Spleen (tissue), 11 donors: ENCODE measurements at regions not wholly inside any gene's neighbourhood (a gene's known extent, or its start where the extent isn't known, plus 50 kb on each side); places are given as distances from the start of the nearest gene placed in this dataset.

Experiments used
- DNase-seq: peaks from one replicate; pipeline ENCODE4 v3.0.0-alpha.2; 2020
- H3K27ac ChIP-seq, 8 donors: fragments of 200-600 bp; sonication (generic) in 7 of 8; 1 replicate in 4 of 8; 2 replicates in 4 of 8; pipeline versions ENCODE4 v1.5.0 to v1.8.0; 2016 to 2021; ENCODE audit warnings: inconsistent platforms in 4 of 8, mild to moderate bottlenecking in 4 of 8, moderate library complexity in 1 of 8
- H3K27me3 ChIP-seq, 7 donors: fragments of 200-600 bp; sonication (generic) in 6 of 7; replicated peaks in 1 of 7; 1 replicate in 4 of 7; 2 replicates in 3 of 7; pipeline versions ENCODE4 v1.5.0 to v1.8.0; 2016 to 2021; ENCODE audit warnings: inconsistent platforms in 3 of 7, mild to moderate bottlenecking in 1 of 7
- H3K36me3 ChIP-seq, 6 donors: fragments of 200-600 bp; sonication (generic) in 5 of 6; 1 replicate in 4 of 6; 2 replicates in 2 of 6; pipeline versions ENCODE4 v1.5.0 to v1.8.0; 2016 to 2021; ENCODE audit warnings: inconsistent platforms in 2 of 6
- H3K4me1 ChIP-seq, 6 donors: fragments of 200-600 bp; sonication (generic) in 5 of 6; 1 replicate in 3 of 6; 2 replicates in 3 of 6; pipeline versions ENCODE4 v1.5.0 to v1.8.0; 2016 to 2021; ENCODE audit warnings: inconsistent platforms in 3 of 6
- H3K4me3 ChIP-seq, 8 donors: fragments of 200-600 bp; sonication (generic) in 7 of 8; 1 replicate in 4 of 8; 2 replicates in 4 of 8; pipeline versions ENCODE4 v1.5.0 to v1.8.0; 2016 to 2021; ENCODE audit warnings: inconsistent platforms in 4 of 8, mild to moderate bottlenecking in 4 of 8, moderate library complexity in 2 of 8
- H3K9me3 ChIP-seq, 8 donors: fragments of 200-600 bp; sonication (generic) in 7 of 8; 1 replicate in 4 of 8; 2 replicates in 4 of 8; pipeline versions ENCODE4 v1.5.0 to v1.8.0; 2016 to 2021; ENCODE audit warnings: inconsistent platforms in 4 of 8
- CTCF ChIP-seq, 11 experiments: fragments of 200-600 bp in 7 of 11; fragments of 450-650 bp in 4 of 11; sonication (generic) in 4 of 11; IDR thresholded peaks in 8 of 11; conservative IDR thresholded peaks in 3 of 11; 1 replicate in 7 of 11; 2 replicates in 4 of 11; pipeline versions ENCODE4 v1.4.0 to v1.8.0; 2016 to 2021; ENCODE audit warnings: antibody characterized with exemption in 11 of 11, inconsistent platforms in 4 of 11, mild to moderate bottlenecking in 1 of 11
- POLR2A ChIP-seq, 3 donors: fragments of 450-650 bp; IDR thresholded peaks; one replicate each; pipeline ENCODE4 v1.5.1; 2017; ENCODE audit warnings: antibody characterized with exemption in 3 of 3, mild to moderate bottlenecking in 1 of 3
- POLR2AphosphoS5 ChIP-seq, 3 donors: sonication (generic); formaldehyde crosslinking; IDR thresholded peaks; one replicate each; pipeline ENCODE4 v1.5.1; 2017; ENCODE audit warnings: antibody characterized with exemption in 3 of 3
- WGBS, 5 donors: extraction: QIAGEN DNeasy Blood & Tissue Kit in 3 of 5; methylation state at CpG; one replicate each; pipeline versions ENCODE4 v1.1.5 to v1.1.7; 2013 to 2018; 5-methylcytosine and 5-hydroxymethylcytosine counted together
- intact Hi-C: fragments of 100-400 bp; cut with DNase I; formaldehyde crosslinking; loops from one replicate; pipeline ENCODE4 v1.15.0; 2023; ENCODE audit warnings: low total_unique reads
- donor health status: healthy with polysubstance abuse.
- donor health status: DM: no; HTN: no; CAD: no; lungs with moderate emphysema.
- donor health status: DM: no; HTN: no; CAD: no.
- donor health status: Bipolar disorder and iron deficiency.
- donor health status: healthy.
- donor health status: DM: no; HTN: no; CAD: no.
- donor health status: DM: yes; HTN: yes; CAD: no.

- intact Hi-C loops: no loop called here
- H3K9me3 ChIP-seq: no peaks in the 10 kb centered on the region
- no peak for DNase-seq
- H3K4me1 ChIP-seq: peaks cover 0 to 6% (median 2%) of the 10 kb centered on the region in 6 donors
- WGBS, 5 donors: 83 to 90% (median 87%) methylated on average over 14 of the region's 14 CpGs
- TF ChIP-seq POLR2A (IDR thresholded peaks at IDR 0.05) (no peak), CTCF (IDR thresholded peaks at IDR 0.05 in 8 of 11, conservative IDR thresholded peaks at IDR 0.05 in 3 of 11) (no peak), POLR2AphosphoS5 (IDR thresholded peaks at IDR 0.05) (no peak)
- H3K36me3 ChIP-seq: no peaks in the 10 kb centered on the region
- no peak overlapping the region for H3K4me3 ChIP-seq
- no peaks in the 10 kb centered on the region for H3K27me3 ChIP-seq
- no peak overlapping the region for H3K27ac ChIP-seq
These were observed 79.6 kb downstream of the RSPH3 start for GRCh38 chr6:158920311-158920905.

- WGBS, 5 donors: 89 to 97% (median 92%) methylated on average over 3 of the region's 3 CpGs
- H3K27ac ChIP-seq: no peak overlapping the region
- H3K4me3 ChIP-seq: no peak overlapping the region
- H3K9me3 ChIP-seq: no peaks in the 10 kb centered on the region
- no peak for TF ChIP-seq POLR2AphosphoS5 (IDR thresholded peaks at IDR 0.05)
- H3K36me3 ChIP-seq: no peaks in the 10 kb centered on the region
- H3K4me1 ChIP-seq: peaks cover 0 to 6% (median 2%) of the 10 kb centered on the region in 6 donors
- DNase-seq: no peak
- intact Hi-C loops: no loop called here
- no peaks in the 10 kb centered on the region for H3K27me3 ChIP-seq
These were observed 80.1 kb downstream of the RSPH3 start for GRCh38 chr6:158919865-158920264.

DNA sequence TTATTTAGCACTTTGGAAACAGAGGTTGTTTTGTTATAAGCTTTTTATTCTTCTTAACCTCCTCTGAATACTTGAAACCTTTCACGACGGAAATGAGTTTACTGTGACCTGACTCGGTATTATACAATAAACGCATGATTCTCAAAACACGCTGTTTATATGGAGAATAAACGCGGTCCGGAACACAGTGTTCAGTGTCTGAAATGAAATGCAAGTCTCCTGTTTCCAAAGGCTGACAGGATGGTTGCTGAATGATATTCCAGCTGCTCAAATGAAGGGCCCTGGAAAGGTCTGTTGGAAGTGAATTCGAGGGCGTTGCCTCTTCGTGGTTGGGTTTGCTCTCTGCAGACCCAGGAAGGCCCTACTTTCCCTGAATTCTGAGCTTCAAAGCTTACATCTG is 83.4 kb downstream of the RSPH3 start:
- H3K27me3 ChIP-seq: no peaks in the 10 kb centered on the region
- no peak overlapping the region for H3K27ac ChIP-seq
- DNase-seq: no peak
- intact Hi-C loops: no loop called here
- WGBS, 5 donors: 89 to 94% (median 93%) methylated on average over 11 of the region's 11 CpGs
- H3K4me3 ChIP-seq: no peak overlapping the region
- H3K36me3 ChIP-seq: no peaks in the 10 kb centered on the region
- no peaks in the 10 kb centered on the region for H3K9me3 ChIP-seq
- TF ChIP-seq POLR2AphosphoS5 (IDR thresholded peaks at IDR 0.05): no peak
- TF ChIP-seq CTCF (IDR thresholded peaks at IDR 0.05 in 8 of 11, conservative IDR thresholded peaks at IDR 0.05 in 3 of 11): no peak
- TF ChIP-seq POLR2A (IDR thresholded peaks at IDR 0.05): no peak
- H3K4me1 ChIP-seq: peaks cover 2 to 19% (median 11%) of the 10 kb centered on the region in 6 donors

- Histone ChIP-seq H3K4me1 (peaks cover 7 to 36% (median 27%) of the 10 kb centered on the region in 6 donors), H3K4me3 (no peak overlapping the region), H3K27me3 (no peaks in the 10 kb centered on the region), H3K9me3 (no peaks in the 10 kb centered on the region), H3K27ac (no peak overlapping the region), H3K36me3 (no peaks in the 10 kb centered on the region)
- TF ChIP-seq POLR2A (IDR thresholded peaks at IDR 0.05) (no peak), POLR2AphosphoS5 (IDR thresholded peaks at IDR 0.05) (no peak), CTCF (IDR thresholded peaks at IDR 0.05 in 8 of 11, conservative IDR thresholded peaks at IDR 0.05 in 3 of 11) (no peak)
- 79 to 92% (median 91%) methylated on average over 8 of the region's 8 CpGs for WGBS, 5 donors
- intact Hi-C loops: no loop called here
- DNase-seq: no peak
These were observed 85.1 kb downstream of the RSPH3 start for GRCh38 chr6:158914923-158915322.

GRCh38 chr6:158913580-158913979 is 86.4 kb downstream of the RSPH3 start:
- intact Hi-C loops: no loop called here
- Histone ChIP-seq H3K36me3 (no peaks in the 10 kb centered on the region), H3K27me3 (no peaks in the 10 kb centered on the region), H3K4me3 (no peak overlapping the region), H3K9me3 (no peaks in the 10 kb centered on the region), H3K27ac (no peak overlapping the region), H3K4me1 (peaks cover 7 to 41% (median 30%) of the 10 kb centered on the region in 6 donors)
- 89 to 95% (median 91%) methylated on average over 9 of the region's 9 CpGs for WGBS, 5 donors
- DNase-seq: no peak
- no peak for TF ChIP-seq CTCF (IDR thresholded peaks at IDR 0.05 in 8 of 11, conservative IDR thresholded peaks at IDR 0.05 in 3 of 11)
- TF ChIP-seq POLR2A (IDR thresholded peaks at IDR 0.05): no peak
- TF ChIP-seq POLR2AphosphoS5 (IDR thresholded peaks at IDR 0.05): no peak
